ENCODE measurements at regions not wholly inside any gene's neighbourhood (a gene's known extent, or its start where the extent isn't known, plus 50 kb on each side); places are given as distances from the start of the nearest gene placed in this dataset.

DNA sequence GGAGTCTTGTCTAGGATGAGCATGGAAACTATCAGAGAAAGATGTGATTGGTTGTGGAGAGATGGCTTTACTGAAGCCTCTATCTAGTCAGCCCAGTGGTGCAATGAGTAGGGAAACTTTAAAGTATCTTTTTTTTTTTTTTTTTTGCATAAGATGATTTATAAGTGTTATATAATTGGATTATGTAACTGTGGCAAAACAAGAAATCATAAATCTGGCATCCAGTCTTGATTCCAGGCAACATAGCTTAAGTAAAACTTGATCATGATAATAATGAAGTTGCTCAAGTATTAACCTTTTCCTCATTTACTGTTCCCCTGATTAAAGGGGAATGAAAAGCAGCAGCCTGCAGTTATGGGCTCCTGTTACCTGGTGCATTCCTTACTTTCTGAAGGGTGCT, 538.0 kb upstream of the ATP2B1 start:
- TF ChIP-seq, protein P1, sequence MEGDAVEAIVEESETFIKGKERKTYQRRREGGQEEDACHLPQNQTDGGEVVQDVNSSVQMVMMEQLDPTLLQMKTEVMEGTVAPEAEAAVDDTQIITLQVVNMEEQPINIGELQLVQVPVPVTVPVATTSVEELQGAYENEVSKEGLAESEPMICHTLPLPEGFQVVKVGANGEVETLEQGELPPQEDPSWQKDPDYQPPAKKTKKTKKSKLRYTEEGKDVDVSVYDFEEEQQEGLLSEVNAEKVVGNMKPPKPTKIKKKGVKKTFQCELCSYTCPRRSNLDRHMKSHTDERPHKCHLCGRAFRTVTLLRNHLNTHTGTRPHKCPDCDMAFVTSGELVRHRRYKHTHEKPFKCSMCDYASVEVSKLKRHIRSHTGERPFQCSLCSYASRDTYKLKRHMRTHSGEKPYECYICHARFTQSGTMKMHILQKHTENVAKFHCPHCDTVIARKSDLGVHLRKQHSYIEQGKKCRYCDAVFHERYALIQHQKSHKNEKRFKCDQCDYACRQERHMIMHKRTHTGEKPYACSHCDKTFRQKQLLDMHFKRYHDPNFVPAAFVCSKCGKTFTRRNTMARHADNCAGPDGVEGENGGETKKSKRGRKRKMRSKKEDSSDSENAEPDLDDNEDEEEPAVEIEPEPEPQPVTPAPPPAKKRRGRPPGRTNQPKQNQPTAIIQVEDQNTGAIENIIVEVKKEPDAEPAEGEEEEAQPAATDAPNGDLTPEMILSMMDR (IDR thresholded peaks at IDR 0.05; ENCODE audit: low read depth, low read length, missing input control), result no peak
- no peak for TF ChIP-seq YY1 (IDR thresholded peaks at IDR 0.05)
- TF ChIP-seq RXRA (IDR thresholded peaks at IDR 0.05), result no peak
- TF ChIP-seq RAD21 (IDR thresholded peaks at IDR 0.05), result no peak
- no peak for TF ChIP-seq TAF1 (conservative IDR thresholded peaks at IDR 0.05)
- no peak for TF ChIP-seq FOXA1 (IDR thresholded peaks at IDR 0.05)
- TF ChIP-seq, protein P2, sequence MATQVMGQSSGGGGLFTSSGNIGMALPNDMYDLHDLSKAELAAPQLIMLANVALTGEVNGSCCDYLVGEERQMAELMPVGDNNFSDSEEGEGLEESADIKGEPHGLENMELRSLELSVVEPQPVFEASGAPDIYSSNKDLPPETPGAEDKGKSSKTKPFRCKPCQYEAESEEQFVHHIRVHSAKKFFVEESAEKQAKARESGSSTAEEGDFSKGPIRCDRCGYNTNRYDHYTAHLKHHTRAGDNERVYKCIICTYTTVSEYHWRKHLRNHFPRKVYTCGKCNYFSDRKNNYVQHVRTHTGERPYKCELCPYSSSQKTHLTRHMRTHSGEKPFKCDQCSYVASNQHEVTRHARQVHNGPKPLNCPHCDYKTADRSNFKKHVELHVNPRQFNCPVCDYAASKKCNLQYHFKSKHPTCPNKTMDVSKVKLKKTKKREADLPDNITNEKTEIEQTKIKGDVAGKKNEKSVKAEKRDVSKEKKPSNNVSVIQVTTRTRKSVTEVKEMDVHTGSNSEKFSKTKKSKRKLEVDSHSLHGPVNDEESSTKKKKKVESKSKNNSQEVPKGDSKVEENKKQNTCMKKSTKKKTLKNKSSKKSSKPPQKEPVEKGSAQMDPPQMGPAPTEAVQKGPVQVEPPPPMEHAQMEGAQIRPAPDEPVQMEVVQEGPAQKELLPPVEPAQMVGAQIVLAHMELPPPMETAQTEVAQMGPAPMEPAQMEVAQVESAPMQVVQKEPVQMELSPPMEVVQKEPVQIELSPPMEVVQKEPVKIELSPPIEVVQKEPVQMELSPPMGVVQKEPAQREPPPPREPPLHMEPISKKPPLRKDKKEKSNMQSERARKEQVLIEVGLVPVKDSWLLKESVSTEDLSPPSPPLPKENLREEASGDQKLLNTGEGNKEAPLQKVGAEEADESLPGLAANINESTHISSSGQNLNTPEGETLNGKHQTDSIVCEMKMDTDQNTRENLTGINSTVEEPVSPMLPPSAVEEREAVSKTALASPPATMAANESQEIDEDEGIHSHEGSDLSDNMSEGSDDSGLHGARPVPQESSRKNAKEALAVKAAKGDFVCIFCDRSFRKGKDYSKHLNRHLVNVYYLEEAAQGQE (IDR thresholded peaks at IDR 0.05), result no peak
